COLO829 (cell line): ENCODE measurements at regions not wholly inside any gene's neighbourhood (a gene's known extent, or its start where the extent isn't known, plus 50 kb on each side); places are given as distances from the start of the nearest gene placed in this dataset.
"Not testable (repeated sequence)": the region's sequence is repeated elsewhere in the genome, so short reads cannot be mapped to it uniquely, and the experiment has no call there.

Source experiments
- DNase-seq: peaks from one replicate; pipeline ENCODE4 v3.0.0; 2012; ENCODE audit warnings: low spot score

DNA sequence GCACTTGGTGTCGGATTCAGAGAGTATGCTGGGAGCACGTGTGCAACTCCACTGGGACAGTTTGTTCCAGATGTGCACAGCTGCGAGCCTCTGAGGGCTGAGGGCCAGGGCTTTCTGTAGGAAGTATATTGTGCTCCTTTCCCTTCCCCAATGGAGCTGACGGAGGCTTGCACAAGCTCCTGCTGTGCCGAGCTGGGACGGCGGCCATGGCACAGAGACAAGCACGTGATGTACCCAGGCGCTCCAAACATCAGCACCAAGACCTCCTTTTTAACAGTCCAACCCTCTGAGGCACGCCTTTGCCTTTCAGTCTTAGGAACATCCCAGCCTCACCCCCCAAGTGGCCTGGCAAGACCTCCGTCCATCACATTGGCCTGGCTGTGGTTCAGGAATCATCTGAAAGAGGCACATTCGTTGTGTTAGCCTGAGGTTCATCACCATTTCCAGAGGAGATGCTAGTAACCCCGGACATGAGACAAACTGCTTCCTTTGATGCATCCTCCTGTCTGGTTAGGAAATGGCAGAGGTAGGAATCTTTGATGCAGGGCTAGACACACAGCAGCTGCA, 339.2 kb upstream of the KAZN start:
- no peak for DNase-seq

DNA sequence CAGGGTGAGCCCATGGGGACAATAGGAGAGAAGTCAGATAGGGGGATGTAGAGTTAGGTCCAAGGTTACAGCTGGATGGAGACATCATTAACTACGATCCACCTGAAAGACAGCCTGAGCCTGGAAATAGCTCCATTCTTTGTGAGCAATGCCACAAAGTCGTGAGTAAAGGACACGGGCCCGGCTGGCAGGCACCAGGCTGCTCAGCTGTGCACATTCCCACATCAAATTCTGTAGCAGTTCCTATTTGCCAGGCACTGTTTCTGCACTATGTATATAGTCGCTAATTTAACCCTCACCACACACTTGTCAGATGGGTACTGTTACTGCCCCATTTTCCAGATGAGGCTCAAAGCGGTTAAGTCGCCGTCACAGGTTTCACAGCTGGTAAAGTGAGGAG, 338.0 kb upstream of the KAZN start:
- DNase-seq = no peak

DNA sequence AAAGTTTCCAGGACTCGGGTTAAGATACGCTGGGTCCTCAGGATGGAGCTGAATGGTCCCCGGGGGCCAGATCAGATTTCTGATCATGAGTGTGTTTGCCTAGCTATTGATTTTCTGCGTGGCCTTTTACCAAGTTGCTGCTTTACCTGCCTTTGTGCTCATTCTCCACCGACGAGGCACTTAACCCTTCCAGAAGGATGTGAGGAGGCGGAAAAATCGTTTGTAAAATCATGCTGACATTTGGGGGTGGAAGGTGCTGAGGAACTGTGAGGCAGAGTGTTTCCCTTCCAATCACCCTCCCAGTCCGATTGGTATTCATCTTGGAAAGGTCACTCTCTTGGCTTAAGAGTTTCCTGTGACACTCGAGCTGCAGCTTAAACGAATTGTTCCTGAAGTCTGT, 337.1 kb upstream of the KAZN start:
- DNase-seq = no peak

DNA sequence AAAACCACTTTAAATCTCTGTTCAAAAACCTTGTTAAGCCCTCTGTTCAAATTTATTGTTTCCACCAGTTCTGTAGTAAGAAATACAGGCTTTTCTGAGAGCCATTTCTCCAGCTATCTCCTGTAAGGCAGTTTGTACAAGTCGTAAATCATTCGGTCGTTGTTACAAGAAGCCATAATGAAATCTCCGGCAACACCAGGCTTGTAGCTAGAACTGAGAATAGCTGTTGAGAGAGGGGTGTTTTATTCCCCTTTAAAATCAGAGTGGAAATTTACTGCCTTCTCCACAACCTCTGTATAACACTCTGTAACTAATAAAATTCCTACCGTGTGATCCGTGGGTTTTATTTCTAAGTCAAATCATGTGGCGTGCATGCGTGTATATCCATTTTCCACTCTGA, 335.8 kb upstream of the KAZN start:
- DNase-seq = no peak

DNA sequence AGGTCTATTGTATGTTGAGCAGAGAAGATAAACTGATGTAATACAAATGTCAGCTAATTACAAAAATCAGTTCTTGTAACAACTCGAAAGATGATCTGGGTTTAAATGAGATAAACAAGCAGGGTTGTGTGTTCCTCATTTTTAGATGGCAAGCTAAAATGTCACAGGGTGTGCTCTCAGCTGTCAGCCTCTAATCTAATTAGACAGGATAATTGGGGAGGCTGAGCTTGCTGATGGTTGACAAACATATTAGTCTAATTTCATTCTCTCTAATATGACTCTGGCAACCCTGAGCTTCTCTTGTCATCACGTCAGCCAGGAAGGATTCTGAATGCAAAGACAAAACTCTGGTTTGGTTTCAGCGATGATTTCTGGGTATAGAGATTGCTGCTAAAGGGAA, 335.3 kb upstream of the KAZN start:
- no peak for DNase-seq

DNA sequence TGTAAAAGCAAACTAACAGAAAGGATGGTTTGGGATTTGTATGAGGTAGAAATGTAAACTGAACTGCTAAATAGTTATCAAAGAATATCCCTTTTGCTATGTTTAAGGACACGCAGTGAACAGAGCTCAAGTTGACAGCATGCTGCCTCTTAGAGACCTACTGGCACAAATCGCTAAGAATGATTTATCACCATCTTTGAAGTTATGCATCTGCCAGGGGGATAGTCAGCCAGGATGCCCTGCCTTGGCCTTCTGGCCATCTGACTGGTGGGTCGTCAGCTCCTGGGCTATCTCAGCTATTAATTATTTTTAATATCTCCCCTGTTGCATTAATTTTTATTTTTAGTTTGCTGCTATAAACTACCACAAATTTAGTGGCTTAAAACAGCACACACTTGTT, 334.8 kb upstream of the KAZN start:
- no peak for DNase-seq

DNA sequence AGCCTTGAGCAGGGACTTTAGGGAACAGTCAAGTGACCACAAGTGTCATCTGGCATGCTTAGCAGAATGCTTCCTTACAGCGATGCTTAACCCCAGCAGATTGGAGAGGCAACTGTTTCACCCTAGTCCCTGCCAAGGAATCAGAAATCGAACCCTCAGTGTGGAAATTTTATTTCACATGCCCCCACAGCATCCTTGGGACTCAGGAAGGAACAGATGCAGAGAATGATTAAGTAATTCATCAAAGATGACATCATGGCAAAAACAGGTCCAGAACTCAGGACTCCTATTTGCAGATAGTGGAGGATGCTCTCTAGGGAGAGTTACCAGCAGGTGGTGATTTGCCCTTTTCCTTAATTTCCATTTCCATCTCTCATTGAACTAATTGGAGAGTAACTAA, 333.0 kb upstream of the KAZN start:
- no peak for DNase-seq

DNA sequence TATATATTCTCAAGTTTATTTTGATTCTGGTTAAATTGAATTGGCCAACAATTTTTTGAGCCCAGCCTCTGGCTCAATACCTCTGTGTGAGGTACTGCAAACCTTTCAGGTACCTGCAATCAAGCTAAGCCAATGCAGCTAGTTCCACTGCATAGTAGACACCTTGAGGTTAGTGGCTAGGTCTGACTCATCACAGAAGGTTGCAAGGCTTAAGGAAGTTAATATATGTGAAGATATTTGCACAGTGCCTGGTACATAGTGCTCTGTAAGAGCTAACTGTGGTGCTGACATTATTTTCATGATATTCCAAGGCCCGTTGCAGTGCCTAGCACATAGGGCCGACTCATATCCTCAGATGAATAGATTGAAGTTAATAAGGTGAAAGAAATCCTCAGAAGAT, 330.5 kb upstream of the KAZN start:
- no peak for DNase-seq

DNA sequence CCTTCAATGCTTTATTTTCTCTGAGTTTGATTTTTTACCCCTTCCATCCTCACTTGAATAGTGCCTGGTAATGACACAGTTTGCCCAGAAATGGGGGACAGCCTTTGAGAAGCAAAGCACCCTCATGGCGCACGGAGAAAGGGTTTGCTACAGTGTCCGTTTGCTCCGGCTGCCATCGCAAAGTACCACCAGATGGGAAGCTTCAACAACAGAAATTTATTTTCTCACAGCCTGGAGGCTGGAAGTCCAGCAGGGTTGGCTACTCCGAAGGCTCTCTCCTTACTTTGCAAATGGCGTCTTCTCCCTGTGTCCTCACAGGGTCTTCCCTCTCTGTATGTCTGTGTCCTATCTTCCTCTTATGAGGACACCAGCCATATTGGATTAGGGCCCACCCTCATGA, 327.7 kb upstream of the KAZN start:
- DNase-seq = no peak

DNA sequence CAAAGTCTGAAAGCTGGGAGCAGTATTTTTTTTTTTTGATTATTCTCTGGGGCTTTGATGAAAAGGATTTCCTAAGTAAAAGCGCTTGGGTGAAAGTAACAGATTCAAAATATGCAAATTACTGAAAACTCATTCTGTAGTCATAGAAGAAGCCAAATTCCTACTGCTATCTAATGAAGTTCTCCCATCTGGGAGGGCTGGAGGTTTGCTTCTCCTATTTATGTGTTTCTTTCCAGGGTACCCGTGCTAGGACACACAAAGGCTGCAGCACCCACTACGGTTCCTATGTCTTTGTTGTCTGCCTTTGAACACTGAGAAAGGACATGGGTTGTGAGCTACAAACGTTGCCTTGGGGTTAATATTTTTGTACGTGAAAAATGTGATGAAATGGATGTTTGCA, 324.7 kb upstream of the KAZN start:
- no peak for DNase-seq

DNA sequence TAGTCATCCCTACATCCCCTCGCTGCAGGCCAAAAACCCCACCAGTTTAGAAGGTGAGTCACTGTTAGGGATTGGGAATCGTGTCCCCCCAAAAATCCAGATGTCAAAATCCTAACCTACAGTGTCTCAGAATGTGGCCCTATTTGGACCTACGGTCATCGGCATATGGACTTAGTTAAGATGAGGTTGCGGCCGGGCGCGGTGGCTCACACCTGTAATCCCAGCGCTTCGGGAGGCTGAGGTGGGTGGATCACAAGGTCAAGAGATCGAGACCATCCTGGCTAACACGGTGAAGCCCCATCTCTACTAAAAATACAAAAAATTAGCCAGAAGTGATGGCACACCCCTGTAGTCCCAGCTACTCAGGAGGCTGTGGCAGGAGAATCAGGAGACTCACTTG, 318.6 kb upstream of the KAZN start:
- DNase-seq = not testable (repeated sequence)

DNA sequence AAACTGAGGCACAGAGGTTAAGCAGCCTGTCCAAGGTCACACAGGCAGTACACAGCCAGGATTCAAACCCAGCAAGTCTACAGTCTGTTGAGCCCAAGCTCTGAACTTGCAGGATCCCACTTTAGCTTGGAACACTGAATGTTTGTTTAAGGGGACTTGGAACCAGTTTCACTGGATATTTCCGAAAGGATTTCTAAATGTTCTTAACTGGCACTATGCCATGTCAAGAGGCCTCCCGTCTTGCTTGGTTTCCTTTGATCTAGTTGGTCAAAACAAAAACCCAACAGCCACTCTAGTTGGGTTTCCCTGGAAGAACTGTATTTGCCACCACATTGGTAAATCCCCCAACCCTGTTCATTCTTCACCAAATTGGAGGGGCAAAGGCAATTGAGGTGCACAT, 317.6 kb upstream of the KAZN start:
- DNase-seq = no peak

DNA sequence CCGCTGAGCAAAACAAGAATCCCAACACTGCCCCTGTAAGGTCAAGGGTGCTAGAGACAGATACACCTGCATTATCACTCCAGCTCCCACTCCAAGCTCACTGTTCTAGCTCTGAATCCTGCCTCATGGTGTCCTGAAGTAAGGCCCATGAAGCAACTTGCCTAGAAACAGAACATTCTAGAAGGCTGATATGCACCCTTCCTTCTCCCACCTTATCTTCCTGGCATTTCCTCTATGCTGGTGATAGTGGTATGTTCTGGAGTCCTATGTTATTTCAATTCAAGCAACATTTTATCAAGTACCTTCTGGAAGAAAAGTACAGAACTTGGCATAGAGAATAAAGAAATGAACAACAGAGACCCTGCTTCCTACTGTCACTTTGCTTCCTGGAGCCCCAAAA, 317.1 kb upstream of the KAZN start:
- no peak for DNase-seq

DNA sequence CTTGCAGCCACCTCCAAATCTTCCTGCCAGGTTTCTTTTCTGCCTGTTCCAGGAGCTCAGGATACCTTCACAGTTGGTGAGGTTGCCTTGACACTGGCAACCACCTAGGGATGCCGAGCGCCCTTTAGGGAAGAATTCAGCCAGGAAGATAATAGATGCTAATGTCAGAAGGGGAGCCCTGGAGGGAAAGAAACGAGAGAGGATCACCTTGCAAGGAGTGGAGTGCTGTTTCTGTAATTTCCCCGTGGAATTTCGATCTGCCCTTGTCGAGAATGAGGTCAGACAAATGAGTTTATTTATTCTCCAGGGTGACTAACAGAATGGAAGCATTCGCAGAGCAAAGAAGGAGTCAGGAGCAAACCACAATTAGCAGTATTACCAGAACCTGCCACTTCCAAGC, 315.8 kb upstream of the KAZN start:
- no peak for DNase-seq

DNA sequence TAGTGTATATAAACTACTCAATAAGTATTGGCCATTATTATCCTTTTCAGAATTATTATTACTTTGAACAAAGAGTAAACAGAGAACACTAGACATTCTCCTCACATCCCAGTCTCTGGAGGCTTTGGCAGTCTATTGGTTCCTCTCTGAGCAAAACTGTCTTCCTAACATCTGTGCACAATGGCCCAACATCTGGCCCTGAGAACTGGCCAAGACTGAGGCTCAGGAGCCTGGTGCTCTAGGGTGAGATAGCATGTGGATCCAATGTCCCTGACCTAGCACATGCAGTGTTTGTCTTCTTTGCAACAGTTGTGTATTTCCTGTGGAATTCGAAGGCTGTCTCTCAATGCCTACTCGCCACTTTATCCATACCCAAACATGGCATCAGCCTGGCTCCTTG, 313.2 kb upstream of the KAZN start:
- no peak for DNase-seq

DNA sequence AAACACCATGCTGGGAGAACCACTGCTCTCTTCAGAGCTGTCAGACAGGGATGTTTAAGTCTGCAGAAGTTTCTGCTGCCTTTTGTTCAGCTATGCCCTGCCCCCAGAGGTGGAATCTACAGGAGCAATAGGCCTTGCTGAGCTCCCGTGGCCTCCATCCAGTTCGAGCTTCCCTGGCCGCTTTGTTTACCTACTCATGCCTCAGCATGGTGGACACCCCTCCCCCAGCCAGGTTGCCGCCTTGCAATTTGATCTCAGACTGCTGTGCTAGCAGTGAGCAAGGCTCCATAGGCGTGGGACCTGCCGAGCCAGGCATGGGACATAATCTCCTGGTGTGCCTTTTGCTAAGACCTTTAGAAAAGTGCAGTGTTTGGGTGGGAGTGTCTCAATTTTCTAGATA, 307.3 kb upstream of the KAZN start:
- DNase-seq = not testable (repeated sequence)

DNA sequence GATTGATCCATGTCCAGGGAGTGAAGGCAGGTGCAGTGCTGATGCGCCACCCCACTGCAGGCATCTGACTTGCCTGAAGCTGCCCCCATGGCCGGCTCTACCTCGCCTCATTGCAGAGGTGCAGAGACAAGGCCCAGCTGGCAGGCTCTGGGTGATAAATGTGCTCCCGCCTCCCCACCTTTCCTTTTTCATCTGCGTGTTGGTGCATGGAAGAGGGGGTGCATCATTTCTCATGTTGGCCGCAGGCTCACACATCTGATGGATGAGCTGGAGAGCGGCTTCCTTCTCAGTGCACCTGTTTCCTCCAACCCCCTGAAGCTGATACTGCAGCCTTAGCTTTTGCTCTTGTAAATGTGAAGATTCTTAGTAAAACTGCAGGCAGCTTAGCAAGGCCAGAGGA, 306.0 kb upstream of the KAZN start:
- no peak for DNase-seq

DNA sequence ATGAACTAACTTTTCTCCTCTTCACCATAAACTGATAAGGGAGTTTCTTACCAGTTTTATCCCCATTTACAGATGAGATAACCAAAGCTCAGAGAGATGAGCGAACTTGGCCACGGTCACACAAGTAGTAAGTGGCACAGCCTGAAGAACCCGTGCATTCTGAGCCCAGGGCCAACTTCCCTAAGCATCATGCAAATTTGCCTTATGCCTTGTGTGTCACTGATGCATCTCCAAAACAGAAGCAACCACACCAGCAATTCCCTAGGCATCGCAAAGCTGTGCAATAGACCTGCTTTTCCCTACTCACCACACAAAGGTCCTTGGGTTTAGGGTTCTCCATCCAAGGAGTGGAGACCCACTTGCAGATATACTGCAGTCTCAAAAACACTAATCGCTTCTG, 304.5 kb upstream of the KAZN start:
- DNase-seq = no peak

DNA sequence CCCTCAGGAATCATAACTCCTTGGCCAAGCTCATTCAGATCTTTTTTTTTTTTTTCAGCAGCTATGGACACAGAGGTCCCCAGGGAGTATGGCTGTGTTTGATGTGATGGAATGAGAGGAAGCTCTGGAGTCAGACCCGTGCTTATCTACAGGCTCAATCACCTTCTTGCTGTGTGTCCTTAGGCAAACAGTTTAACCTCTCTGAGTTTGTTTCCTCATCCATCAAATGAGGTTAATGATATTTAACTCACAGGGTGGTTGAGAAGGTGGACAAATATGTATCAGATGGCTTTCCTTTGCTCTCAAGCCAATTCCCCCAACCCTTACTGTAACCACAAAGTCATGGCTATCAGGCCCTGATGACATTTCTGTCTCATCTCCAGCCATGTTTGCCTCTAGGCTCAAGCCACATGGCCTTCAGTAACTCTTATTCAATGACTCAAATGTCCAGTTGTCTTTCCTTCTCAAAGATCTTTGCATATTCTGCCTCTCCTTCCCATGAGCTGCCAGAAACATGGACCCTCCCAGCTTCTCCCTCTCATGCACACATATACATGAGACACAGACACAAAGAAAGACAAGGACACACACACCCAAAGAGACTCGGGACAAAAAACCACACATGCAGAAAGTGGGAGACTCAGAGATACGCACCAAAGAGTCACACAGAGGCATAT, 303.5 kb upstream of the KAZN start:
- no peak for DNase-seq

DNA sequence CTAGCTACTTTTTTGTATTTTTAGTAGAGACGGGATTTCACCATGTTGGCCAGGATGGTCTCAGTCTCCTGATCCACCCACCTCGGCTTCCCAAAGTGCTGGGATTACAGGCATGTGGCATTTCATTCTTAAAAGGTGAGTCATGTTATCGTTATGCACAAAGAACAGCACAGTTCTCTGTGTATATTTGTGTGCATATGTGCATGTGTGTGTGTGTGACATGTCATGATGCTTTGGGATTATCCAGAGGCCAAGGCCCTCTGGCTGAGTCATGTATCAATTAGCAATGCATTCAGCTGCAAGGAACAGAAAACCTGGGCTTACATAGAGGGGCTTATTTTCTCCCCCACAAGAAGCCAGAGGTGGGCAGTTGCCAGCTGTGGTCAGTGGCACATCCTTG, 301.7 kb upstream of the KAZN start:
- no peak for DNase-seq

DNA sequence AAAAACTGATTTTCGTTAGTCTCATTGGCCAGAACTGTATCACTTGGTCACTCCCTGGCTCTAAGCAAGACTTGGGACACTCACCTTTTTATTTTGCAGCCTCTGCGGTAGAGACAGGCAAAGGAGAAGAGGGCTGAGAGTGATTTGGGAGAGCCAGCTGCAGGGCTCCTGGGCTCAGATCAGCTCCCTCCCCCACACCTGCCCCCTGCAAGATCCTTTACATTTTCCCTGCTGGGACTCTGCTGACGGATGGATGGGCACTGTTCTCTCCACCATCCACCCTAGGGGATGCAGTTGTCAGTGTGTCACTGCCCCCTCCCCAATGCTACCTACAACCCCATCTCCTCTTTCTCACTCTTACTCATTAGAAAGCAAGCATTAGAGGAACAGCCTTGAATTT, 301.1 kb upstream of the KAZN start:
- DNase-seq = no peak

DNA sequence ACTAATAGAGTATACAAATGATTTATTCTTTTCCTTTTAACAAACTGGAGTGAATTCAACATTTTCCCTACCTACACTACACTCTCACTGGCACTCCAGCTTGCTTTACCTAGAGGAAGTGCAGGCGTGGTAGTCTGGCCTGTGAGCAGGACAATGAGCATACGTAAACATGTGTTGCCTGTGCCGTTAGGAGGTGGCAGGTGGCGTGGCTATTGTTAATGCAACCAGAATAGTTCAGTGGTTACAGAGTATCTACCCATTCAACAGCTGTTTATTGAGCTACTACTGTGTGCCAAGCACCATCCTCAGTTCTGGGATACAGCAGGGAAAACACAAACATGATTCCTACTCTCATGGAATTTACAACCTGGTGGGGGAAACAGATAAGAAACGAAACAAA, 299.7 kb upstream of the KAZN start:
- DNase-seq = no peak

DNA sequence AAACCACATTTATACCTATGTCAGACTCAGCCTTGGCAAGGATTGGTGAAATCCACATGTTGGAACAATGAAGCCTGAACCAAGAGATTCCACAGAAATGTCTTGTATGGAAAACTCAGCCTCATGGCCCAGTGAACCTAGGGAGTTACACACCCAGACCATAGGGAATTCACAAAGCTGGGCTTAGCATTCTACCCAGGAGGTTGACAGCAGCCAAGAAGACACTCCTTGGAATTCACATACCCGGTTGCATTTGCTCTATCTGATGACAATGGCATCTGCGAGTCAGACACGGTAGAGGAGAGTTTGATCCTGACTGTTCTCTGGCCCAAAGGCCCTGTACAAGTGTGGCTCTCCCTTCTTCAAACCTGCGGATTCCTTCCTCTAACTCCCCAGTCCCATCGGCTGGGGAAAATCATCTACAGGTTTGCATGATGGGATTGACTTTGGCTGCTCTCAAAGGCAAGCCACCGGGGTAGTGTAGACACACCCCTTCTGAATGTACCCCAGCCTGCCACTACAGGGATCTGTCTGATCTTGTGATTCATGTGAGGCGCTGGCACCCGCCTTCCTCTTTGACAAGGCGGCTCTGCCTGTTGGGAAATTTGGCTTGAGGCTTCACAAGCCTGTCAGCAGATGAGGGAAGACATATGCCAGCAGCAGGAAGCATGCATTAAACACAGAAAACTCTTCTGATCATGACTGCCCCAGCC, 297.3 kb upstream of the KAZN start:
- DNase-seq = no peak

DNA sequence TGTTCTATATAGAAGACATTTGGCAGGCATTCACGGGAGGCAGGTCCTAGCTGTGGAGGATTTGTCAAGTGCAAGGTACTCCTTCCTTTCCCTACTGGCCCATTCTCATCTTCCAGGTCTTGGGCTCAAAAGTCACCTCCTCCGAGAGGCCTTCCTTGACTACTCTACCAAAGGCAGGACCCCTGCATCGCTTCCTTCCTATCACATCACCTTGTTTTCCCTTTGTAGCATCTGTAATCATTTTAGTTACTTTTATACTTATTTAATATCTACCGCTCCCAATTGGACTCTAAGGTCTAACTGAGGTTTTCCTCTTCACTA, 296.8 kb upstream of the KAZN start:
- DNase-seq = no peak
